ENCODE measurements at regions not wholly inside any gene's neighbourhood (a gene's known extent, or its start where the extent isn't known, plus 50 kb on each side); places are given as distances from the start of the nearest gene placed in this dataset.

- TF ChIP-seq, protein P1, sequence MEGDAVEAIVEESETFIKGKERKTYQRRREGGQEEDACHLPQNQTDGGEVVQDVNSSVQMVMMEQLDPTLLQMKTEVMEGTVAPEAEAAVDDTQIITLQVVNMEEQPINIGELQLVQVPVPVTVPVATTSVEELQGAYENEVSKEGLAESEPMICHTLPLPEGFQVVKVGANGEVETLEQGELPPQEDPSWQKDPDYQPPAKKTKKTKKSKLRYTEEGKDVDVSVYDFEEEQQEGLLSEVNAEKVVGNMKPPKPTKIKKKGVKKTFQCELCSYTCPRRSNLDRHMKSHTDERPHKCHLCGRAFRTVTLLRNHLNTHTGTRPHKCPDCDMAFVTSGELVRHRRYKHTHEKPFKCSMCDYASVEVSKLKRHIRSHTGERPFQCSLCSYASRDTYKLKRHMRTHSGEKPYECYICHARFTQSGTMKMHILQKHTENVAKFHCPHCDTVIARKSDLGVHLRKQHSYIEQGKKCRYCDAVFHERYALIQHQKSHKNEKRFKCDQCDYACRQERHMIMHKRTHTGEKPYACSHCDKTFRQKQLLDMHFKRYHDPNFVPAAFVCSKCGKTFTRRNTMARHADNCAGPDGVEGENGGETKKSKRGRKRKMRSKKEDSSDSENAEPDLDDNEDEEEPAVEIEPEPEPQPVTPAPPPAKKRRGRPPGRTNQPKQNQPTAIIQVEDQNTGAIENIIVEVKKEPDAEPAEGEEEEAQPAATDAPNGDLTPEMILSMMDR (IDR thresholded peaks at IDR 0.05): no peak
- no peak for TF ChIP-seq POLR2A (IDR thresholded peaks at IDR 0.05)
- no peak for TF ChIP-seq EP300 (IDR thresholded peaks at IDR 0.05)
These were observed 94.7 kb upstream of the GPM6B start for GRCh38 chrX:13911586-13911985.

Data from upper lobe of left lung (tissue), 4 donors.